Ammon's horn (tissue), 1 donor: ENCODE measurements at regions not wholly inside any gene's neighbourhood (a gene's known extent, or its start where the extent isn't known, plus 50 kb on each side); places are given as distances from the start of the nearest gene placed in this dataset.
A peak's percentile ranks its signal among the peaks of the same experiment; 100 is the strongest.

Source experiments
- DNase-seq: peaks from one replicate; pipeline ENCODE4 v3.0.0-alpha.2; 2016; ENCODE audit warnings: low spot score

GRCh38 chr1:5002676-5003075 is 348.3 kb downstream of the AJAP1 start:
- DNase-seq = no peak

GRCh38 chr1:5001466-5001865 is 347.1 kb downstream of the AJAP1 start:
- no peak for DNase-seq

- no peak for DNase-seq
Observed at GRCh38 chr1:4986306-4986705, 331.9 kb downstream of the AJAP1 start.

- no peak for DNase-seq
Observed at GRCh38 chr1:4984841-4985240, 330.4 kb downstream of the AJAP1 start.

- DNase-seq = no peak
Observed at GRCh38 chr1:4980211-4980610, 325.8 kb downstream of the AJAP1 start.

- DNase-seq = no peak
Observed at GRCh38 chr1:4978660-4979390, 324.4 kb downstream of the AJAP1 start.

GRCh38 chr1:4977701-4978100 is 323.3 kb downstream of the AJAP1 start:
- DNase-seq = no peak

GRCh38 chr1:4976859-4977440 is 322.5 kb downstream of the AJAP1 start:
- DNase-seq = no peak

GRCh38 chr1:4975856-4976255 is 321.4 kb downstream of the AJAP1 start:
- DNase-seq = no peak

- DNase-seq = no peak
Observed at GRCh38 chr1:4974981-4975685, 320.7 kb downstream of the AJAP1 start.

- DNase-seq = no peak
Observed at GRCh38 chr1:4973341-4973740, 318.9 kb downstream of the AJAP1 start.

- no peak for DNase-seq
Observed at GRCh38 chr1:4972761-4973320, 318.4 kb downstream of the AJAP1 start.

GRCh38 chr1:4971666-4972065 is 317.3 kb downstream of the AJAP1 start:
- DNase-seq = no peak

- DNase-seq = peak; percentile 30
Observed at GRCh38 chr1:4970532-4970931, 316.1 kb downstream of the AJAP1 start.

- DNase-seq = no peak
Observed at GRCh38 chr1:4969556-4970129, 315.2 kb downstream of the AJAP1 start.

- no peak for DNase-seq
Observed at GRCh38 chr1:4965346-4966075, 311.1 kb downstream of the AJAP1 start.

- DNase-seq = no peak
Observed at GRCh38 chr1:4964634-4965345, 310.4 kb downstream of the AJAP1 start.

- peak; percentile 46 for DNase-seq
Observed at GRCh38 chr1:4963251-4963650, 308.8 kb downstream of the AJAP1 start.

- DNase-seq = no peak
Observed at GRCh38 chr1:4962836-4963235, 308.4 kb downstream of the AJAP1 start.

- no peak for DNase-seq
Observed at GRCh38 chr1:4961935-4962645, 307.7 kb downstream of the AJAP1 start.
